T-helper 2 cell treated with Interferon-gamma antibody and Interleukin-4, amounts not matched to agents 5 μg/mL and 100 μg/mL, for 36 hours (primary cell): ENCODE measurements at regions not wholly inside any gene's neighbourhood (a gene's known extent, or its start where the extent isn't known, plus 50 kb on each side); places are given as distances from the start of the nearest gene placed in this dataset.
"Not testable (repeated sequence)": the region's sequence is repeated elsewhere in the genome, so short reads cannot be mapped to it uniquely, and the experiment has no call there.

Experiments used
- DNase-seq: peaks from one replicate; pipeline ENCODE4 v3.0.0; 2021; ENCODE audit warnings: low spot score
- H3K27ac Mint-ChIP-seq: one replicate; pipeline ENCODE4 v1.8.0; 2021; ENCODE audit warnings: mild to moderate bottlenecking, mixed read lengths
- H3K27me3 Mint-ChIP-seq: one replicate; pipeline ENCODE4 v1.8.0; 2021; ENCODE audit warnings: low read depth, mixed read lengths
- H3K36me3 Mint-ChIP-seq: one replicate; pipeline ENCODE4 v1.8.0; 2021; ENCODE audit warnings: low read depth, mixed read lengths
- H3K4me1 Mint-ChIP-seq: one replicate; pipeline ENCODE4 v1.8.0; 2021; ENCODE audit warnings: low read depth, mixed read lengths
- H3K4me3 Mint-ChIP-seq: one replicate; pipeline ENCODE4 v1.8.0; 2022; ENCODE audit warnings: mild to moderate bottlenecking, moderate library complexity, mixed read lengths
- H3K9me3 Mint-ChIP-seq: one replicate; pipeline ENCODE4 v1.8.0; 2021; ENCODE audit warnings: mixed read lengths

- peaks cover 4% of the 10 kb centered on the region for H3K4me1 Mint-ChIP-seq
These were observed 179.0 kb upstream of the KRR1 start for GRCh38 chr12:75690296-75690955.

GRCh38 chr12:75686233-75686632 is 174.8 kb upstream of the KRR1 start:
- H3K4me3 Mint-ChIP-seq, H3K9me3 Mint-ChIP-seq, H3K36me3 Mint-ChIP-seq, H3K27me3 Mint-ChIP-seq, DNase-seq, H3K27ac Mint-ChIP-seq: not testable (repeated sequence)
- peaks cover 10% of the 10 kb centered on the region for H3K4me1 Mint-ChIP-seq

More at GRCh38 chr12:75690296-75690955, 179.0 kb upstream of the KRR1 start:
- H3K27ac Mint-ChIP-seq, result no peak overlapping the region
- H3K4me3 Mint-ChIP-seq, result no peak overlapping the region
- no peaks in the 10 kb centered on the region for H3K9me3 Mint-ChIP-seq
- no peaks in the 10 kb centered on the region for H3K36me3 Mint-ChIP-seq
- peaks cover 20% of the 10 kb centered on the region for H3K27me3 Mint-ChIP-seq
- no peak for DNase-seq

GRCh38 chr12:75685617-75686225 is 174.3 kb upstream of the KRR1 start:
- Mint-ChIP-seq H3K36me3 (no peaks in the 10 kb centered on the region), H3K27ac (no peak overlapping the region), H3K27me3 (no peaks in the 10 kb centered on the region), H3K4me3 (no peak overlapping the region), H3K9me3 (no peaks in the 10 kb centered on the region), H3K4me1 (peaks cover 10% of the 10 kb centered on the region)
- DNase-seq, result no peak

GRCh38 chr12:75684678-75685616 is 173.5 kb upstream of the KRR1 start:
- Mint-ChIP-seq H3K4me1 (peaks cover 10% of the 10 kb centered on the region), H3K27ac (no peak overlapping the region), H3K9me3 (no peaks in the 10 kb centered on the region), H3K27me3 (peaks cover 1% of the 10 kb centered on the region), H3K36me3 (no peaks in the 10 kb centered on the region), H3K4me3 (no peak overlapping the region)
- DNase-seq, result peak; percentile 7

GRCh38 chr12:75683995-75684586 is 172.7 kb upstream of the KRR1 start:
- DNase-seq, H3K4me3 Mint-ChIP-seq, H3K9me3 Mint-ChIP-seq, H3K36me3 Mint-ChIP-seq, H3K27ac Mint-ChIP-seq, H3K27me3 Mint-ChIP-seq: not testable (repeated sequence)
- peaks cover 10% of the 10 kb centered on the region for H3K4me1 Mint-ChIP-seq

- peaks cover 4% of the 10 kb centered on the region for H3K27me3 Mint-ChIP-seq
- no peak for DNase-seq
- H3K4me1 Mint-ChIP-seq, result peaks cover 10% of the 10 kb centered on the region
- H3K27ac Mint-ChIP-seq, result no peak overlapping the region
- H3K4me3 Mint-ChIP-seq, result no peak overlapping the region
- H3K36me3 Mint-ChIP-seq, result no peaks in the 10 kb centered on the region
- no peaks in the 10 kb centered on the region for H3K9me3 Mint-ChIP-seq
These were observed 171.8 kb upstream of the KRR1 start for GRCh38 chr12:75683220-75683619.

DNA sequence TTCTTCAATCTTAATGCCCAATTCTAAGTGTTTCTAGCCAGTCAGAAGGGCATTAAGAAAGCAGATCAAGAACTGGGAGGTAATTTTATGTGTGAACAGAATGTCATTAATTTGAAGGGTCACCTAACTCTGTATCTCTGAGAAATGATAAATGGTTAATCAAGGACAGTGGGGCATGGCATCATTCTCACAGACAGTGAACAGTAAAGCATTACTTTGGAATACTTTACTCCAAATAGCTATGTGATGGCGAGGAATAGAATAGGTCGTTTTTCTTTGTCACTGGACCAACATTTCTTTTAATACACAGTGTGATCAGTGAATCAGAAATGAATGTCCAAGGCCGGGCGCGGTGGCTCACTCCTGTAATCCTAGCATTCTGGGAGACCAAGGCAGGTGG is 166.1 kb upstream of the KRR1 start:
- DNase-seq, result no peak
- no peaks in the 10 kb centered on the region for H3K9me3 Mint-ChIP-seq
- H3K27ac Mint-ChIP-seq, result no peak overlapping the region
- H3K27me3 Mint-ChIP-seq, result peaks cover 22% of the 10 kb centered on the region
- no peak overlapping the region for H3K4me3 Mint-ChIP-seq
- H3K4me1 Mint-ChIP-seq, result no peaks in the 10 kb centered on the region
- H3K36me3 Mint-ChIP-seq, result no peaks in the 10 kb centered on the region

- no peaks in the 10 kb centered on the region for H3K4me1 Mint-ChIP-seq
- H3K9me3 Mint-ChIP-seq, result no peaks in the 10 kb centered on the region
- DNase-seq, result no peak
- H3K27me3 Mint-ChIP-seq, result peaks cover 24% of the 10 kb centered on the region
- H3K36me3 Mint-ChIP-seq, result no peaks in the 10 kb centered on the region
- H3K4me3 Mint-ChIP-seq, result no peak overlapping the region
- H3K27ac Mint-ChIP-seq, result no peak overlapping the region
These were observed 163.0 kb upstream of the KRR1 start for GRCh38 chr12:75674393-75674792.

DNA sequence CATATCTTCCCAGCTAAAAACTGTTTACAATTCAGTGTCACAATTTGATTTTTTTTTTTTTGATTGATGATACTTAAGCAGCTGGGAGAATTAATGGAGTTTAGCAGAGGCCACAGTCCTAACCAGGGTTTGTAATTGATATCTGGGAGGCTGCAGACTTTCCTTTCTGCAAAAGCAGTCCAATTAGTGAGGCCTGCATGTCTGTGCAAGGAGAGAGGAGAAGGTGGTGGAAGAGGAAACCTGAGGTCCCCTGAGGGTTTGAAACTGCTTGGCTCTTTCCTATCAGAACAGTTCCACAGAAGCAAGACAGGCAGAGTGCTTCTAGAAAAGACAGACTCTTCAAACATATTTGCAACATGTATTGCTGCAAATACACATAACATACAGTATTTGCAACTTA is 160.8 kb upstream of the KRR1 start:
- H3K27ac Mint-ChIP-seq, result no peak overlapping the region
- DNase-seq, result no peak
- H3K4me3 Mint-ChIP-seq, result no peak overlapping the region
- H3K36me3 Mint-ChIP-seq, result no peaks in the 10 kb centered on the region
- no peaks in the 10 kb centered on the region for H3K4me1 Mint-ChIP-seq
- H3K9me3 Mint-ChIP-seq, result no peaks in the 10 kb centered on the region
- peaks cover 20% of the 10 kb centered on the region for H3K27me3 Mint-ChIP-seq

DNA sequence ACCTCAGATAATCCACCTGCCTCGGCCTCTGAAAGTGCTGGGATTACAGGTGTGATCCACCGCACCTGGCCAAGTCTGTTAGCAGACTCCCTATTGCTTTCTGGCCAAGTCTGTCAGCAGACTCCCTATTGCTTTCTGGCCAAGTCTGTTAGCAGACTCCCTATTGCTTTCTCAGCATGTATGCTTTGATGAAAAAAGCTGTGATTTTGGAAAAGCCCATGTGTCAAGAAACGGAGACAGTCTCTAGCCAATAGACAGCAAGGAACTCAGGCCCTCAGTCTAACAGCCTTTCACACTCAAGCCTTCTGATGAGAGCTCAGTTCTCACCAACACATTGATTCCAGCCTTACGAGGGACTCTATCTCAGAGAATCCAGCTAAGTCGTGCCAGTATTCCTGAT is 158.8 kb upstream of the KRR1 start:
- Mint-ChIP-seq H3K9me3 (no peaks in the 10 kb centered on the region), H3K27ac (no peak overlapping the region), H3K4me3 (no peak overlapping the region), H3K27me3 (peaks cover 18% of the 10 kb centered on the region), H3K36me3 (no peaks in the 10 kb centered on the region), H3K4me1 (no peaks in the 10 kb centered on the region)
- no peak for DNase-seq

- H3K27ac Mint-ChIP-seq, result no peak overlapping the region
- no peaks in the 10 kb centered on the region for H3K9me3 Mint-ChIP-seq
- no peaks in the 10 kb centered on the region for H3K36me3 Mint-ChIP-seq
- H3K4me3 Mint-ChIP-seq, result no peak overlapping the region
- no peak for DNase-seq
- peaks cover 14% of the 10 kb centered on the region for H3K27me3 Mint-ChIP-seq
- H3K4me1 Mint-ChIP-seq, result no peaks in the 10 kb centered on the region
These were observed 155.5 kb upstream of the KRR1 start for GRCh38 chr12:75666939-75667334.

DNA sequence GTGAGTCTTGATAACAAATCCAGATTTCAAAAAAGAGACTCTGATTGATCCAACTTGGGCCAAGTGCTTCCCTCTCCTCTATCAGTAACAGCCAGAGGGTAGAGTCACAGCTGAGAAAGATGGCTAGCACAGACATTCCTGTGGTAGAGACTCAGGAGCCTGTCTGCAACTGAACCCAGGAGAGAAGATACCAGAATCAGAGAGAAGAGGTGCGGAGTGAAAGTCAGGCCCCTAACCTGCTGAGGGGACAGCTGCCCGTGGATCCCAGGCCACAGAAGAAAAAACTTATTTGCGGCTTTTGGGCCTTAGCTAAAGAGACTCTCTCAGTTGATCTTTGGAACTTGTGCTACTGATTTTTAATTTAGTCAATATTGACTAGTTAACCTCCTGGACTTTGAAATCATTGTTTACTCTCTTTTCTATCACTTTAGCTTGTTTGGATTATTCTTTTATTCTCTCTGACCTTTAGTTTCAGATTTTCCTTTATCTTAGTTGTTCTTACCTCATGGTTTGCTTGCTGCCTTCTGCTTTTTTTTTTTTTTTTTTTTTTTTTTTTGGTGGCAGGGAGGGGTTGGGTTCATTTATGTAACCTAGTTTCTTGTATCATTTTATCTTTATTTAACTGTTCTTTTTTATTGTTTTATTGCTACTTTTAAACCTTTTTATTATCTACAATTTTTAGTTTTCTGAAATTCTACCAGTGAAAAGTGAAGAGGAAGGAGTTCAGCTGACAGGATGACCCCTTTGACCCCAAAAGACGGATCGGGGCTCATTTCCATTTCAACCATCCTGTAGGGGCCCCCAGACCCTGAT is 154.9 kb upstream of the KRR1 start:
- no peak for DNase-seq

GRCh38 chr12:75665216-75665615 is 153.8 kb upstream of the KRR1 start:
- Mint-ChIP-seq H3K27ac (no peak overlapping the region), H3K9me3 (no peaks in the 10 kb centered on the region), H3K4me3 (no peak overlapping the region), H3K27me3 (peaks cover 12% of the 10 kb centered on the region), H3K36me3 (no peaks in the 10 kb centered on the region), H3K4me1 (no peaks in the 10 kb centered on the region)
- DNase-seq, result no peak

More for the DNA sequence above, 154.9 kb upstream of the KRR1 start:
- Mint-ChIP-seq H3K4me1 (no peaks in the 10 kb centered on the region), H3K9me3 (no peaks in the 10 kb centered on the region), H3K4me3 (no peak overlapping the region), H3K27ac (no peak overlapping the region), H3K36me3 (no peaks in the 10 kb centered on the region), H3K27me3 (peaks cover 14% of the 10 kb centered on the region)
